ENCODE measurements at regions not wholly inside any gene's neighbourhood (a gene's known extent, or its start where the extent isn't known, plus 50 kb on each side); places are given as distances from the start of the nearest gene placed in this dataset.

GRCh38 chr3:83740504-83740903 is 1218.3 kb upstream of the CADM2 start:
- no peak overlapping the region for H3K4me3 ChIP-seq
- no peaks in the 10 kb centered on the region for H3K27me3 ChIP-seq
- TF ChIP-seq POLR2A (IDR thresholded peaks at IDR 0.05) (no peak), CTCF (IDR thresholded peaks at IDR 0.05 in 4 of 5, conservative IDR thresholded peaks at IDR 0.05 in 1 of 5) (no peak)
- H3K9me3 ChIP-seq = no peaks in the 10 kb centered on the region
- H3K27ac ChIP-seq = no peak overlapping the region
- no peaks in the 10 kb centered on the region for H3K4me1 ChIP-seq
- ATAC-seq = no peak
- intact Hi-C loops (cut with DNase I; ENCODE audit: low total_unique reads) (no loop called here), in situ Hi-C loops (cut with MboI; ENCODE audit: low sequenced_read_pairs in 4 of 4) (no loop called here)
- no peaks in the 10 kb centered on the region for H3K36me3 ChIP-seq
- no peak for DNase-seq

GRCh38 chr3:83765956-83766355 is 1192.8 kb upstream of the CADM2 start:
- ATAC-seq (no peak), DNase-seq (no peak)
- Histone ChIP-seq H3K9me3 (peaks cover 0 to 4% (median 0%) of the 10 kb centered on the region in 3 donors), H3K36me3 (no peaks in the 10 kb centered on the region), H3K27me3 (no peaks in the 10 kb centered on the region), H3K4me1 (peaks cover 0 to 10% of the 10 kb centered on the region in 2 donors), H3K4me3 (no peak overlapping the region), H3K27ac (no peak overlapping the region)
- in situ Hi-C loops (cut with MboI; ENCODE audit: low sequenced_read_pairs in 4 of 4) = no loop called here
- intact Hi-C loops (cut with DNase I; ENCODE audit: low total_unique reads) = no loop called here
- no peak for TF ChIP-seq POLR2A (IDR thresholded peaks at IDR 0.05)
- no peak for TF ChIP-seq CTCF (IDR thresholded peaks at IDR 0.05 in 4 of 5, conservative IDR thresholded peaks at IDR 0.05 in 1 of 5)

- DNase-seq (no peak), ATAC-seq (no peak)
- in situ Hi-C loops (cut with MboI; ENCODE audit: low sequenced_read_pairs in 4 of 4) = no loop called here
- no peak for TF ChIP-seq POLR2A (IDR thresholded peaks at IDR 0.05)
- TF ChIP-seq CTCF (IDR thresholded peaks at IDR 0.05 in 4 of 5, conservative IDR thresholded peaks at IDR 0.05 in 1 of 5) = no peak
- Histone ChIP-seq H3K4me1 (peaks cover 0 to 10% of the 10 kb centered on the region in 2 donors), H3K27me3 (no peaks in the 10 kb centered on the region), H3K4me3 (no peak overlapping the region), H3K9me3 (peaks cover 0 to 4% (median 0%) of the 10 kb centered on the region in 3 donors), H3K36me3 (no peaks in the 10 kb centered on the region), H3K27ac (no peak overlapping the region)
- intact Hi-C loops (cut with DNase I; ENCODE audit: low total_unique reads) = no loop called here
These were observed 1188.8 kb upstream of the CADM2 start for GRCh38 chr3:83769791-83770663.

- H3K4me1 ChIP-seq = peaks cover 0 to 5% of the 10 kb centered on the region in 2 donors
- in situ Hi-C loops (cut with MboI; ENCODE audit: low sequenced_read_pairs in 4 of 4) = no loop called here
- no peaks in the 10 kb centered on the region for H3K36me3 ChIP-seq
- ATAC-seq (no peak), DNase-seq (no peak)
- TF ChIP-seq POLR2A (IDR thresholded peaks at IDR 0.05) (no peak), CTCF (IDR thresholded peaks at IDR 0.05 in 4 of 5, conservative IDR thresholded peaks at IDR 0.05 in 1 of 5) (no peak)
- H3K27ac ChIP-seq = no peak overlapping the region
- H3K4me3 ChIP-seq = no peak overlapping the region
- H3K27me3 ChIP-seq = no peaks in the 10 kb centered on the region
- peaks cover 0 to 4% (median 0%) of the 10 kb centered on the region in 3 donors for H3K9me3 ChIP-seq
- intact Hi-C loops (cut with DNase I; ENCODE audit: low total_unique reads) = no loop called here
These were observed 1188.0 kb upstream of the CADM2 start for GRCh38 chr3:83770664-83771402.

Measured in gastrocnemius medialis (tissue), 4 donors.